Ishikawa (cell line): ENCODE measurements at regions not wholly inside any gene's neighbourhood (a gene's known extent, or its start where the extent isn't known, plus 50 kb on each side); places are given as distances from the start of the nearest gene placed in this dataset.

Source experiments
- CEBPB ChIP-seq: IDR thresholded peaks from 2 replicates; pipeline ENCODE4 v1.6.1; 2012
- CREB1 ChIP-seq: IDR thresholded peaks from 2 replicates; pipeline ENCODE4 v1.6.1; 2012; ENCODE audit warnings: low read depth
- EGR1 ChIP-seq: IDR thresholded peaks from 2 replicates; pipeline ENCODE4 v1.6.1; 2012
- EP300 ChIP-seq: IDR thresholded peaks from 2 replicates; pipeline ENCODE4 v1.6.1; 2012; ENCODE audit warnings: borderline replicate concordance
- FOXM1 ChIP-seq: IDR thresholded peaks from 2 replicates; pipeline ENCODE4 v1.6.1; 2012; ENCODE audit warnings: low read depth, borderline replicate concordance
- MAX ChIP-seq: IDR thresholded peaks from 2 replicates; pipeline ENCODE4 v1.6.1; 2012
- NFIC ChIP-seq: IDR thresholded peaks from 2 replicates; pipeline ENCODE4 v1.6.1; 2012
- RAD21 ChIP-seq: IDR thresholded peaks from 2 replicates; pipeline ENCODE4 v1.6.1; 2012; ENCODE audit warnings: low read depth
- REST ChIP-seq: IDR thresholded peaks from 2 replicates; pipeline ENCODE4 v1.6.1; 2012; ENCODE audit warnings: low read depth, mild to moderate bottlenecking
- TAF1 ChIP-seq: IDR thresholded peaks from 2 replicates; pipeline ENCODE4 v1.6.1; 2012; ENCODE audit warnings: low read depth, mild to moderate bottlenecking
- TCF12 ChIP-seq: IDR thresholded peaks from 2 replicates; pipeline ENCODE4 v1.6.1; 2012; ENCODE audit warnings: low read depth
- TEAD4 ChIP-seq: IDR thresholded peaks from 2 replicates; pipeline ENCODE4 v1.6.1; 2012
- USF1 ChIP-seq: IDR thresholded peaks from 2 replicates; pipeline ENCODE4 v1.6.1; 2012
- YY1 ChIP-seq: IDR thresholded peaks from 2 replicates; pipeline ENCODE4 v1.6.1; 2012; ENCODE audit warnings: low read depth
- ZBTB7A ChIP-seq: IDR thresholded peaks from 2 replicates; pipeline ENCODE4 v1.6.1; 2012; ENCODE audit warnings: low read depth

GRCh38 chr1:222326710-222327036, 221.2 kb downstream of the HHIPL2 start:
- TF ChIP-seq YY1 = no peak
- TF ChIP-seq FOXM1 = no peak
- no peak for TF ChIP-seq ZBTB7A
- TF ChIP-seq NFIC = no peak
- TF ChIP-seq CEBPB = no peak
- TF ChIP-seq EGR1 = no peak
- TF ChIP-seq USF1 = no peak
- TF ChIP-seq RAD21 = no peak
- TF ChIP-seq MAX = no peak
- TF ChIP-seq TCF12 = no peak
- no peak for TF ChIP-seq CREB1
- TF ChIP-seq REST = no peak
- TF ChIP-seq TAF1 = no peak
- no peak for TF ChIP-seq TEAD4
- no peak for TF ChIP-seq EP300

- TF ChIP-seq CREB1 (no peak), USF1 (no peak), NFIC (no peak), YY1 (no peak), MAX (no peak), CEBPB (no peak), EGR1 (no peak), REST (no peak), ZBTB7A (no peak), EP300 (no peak), TEAD4 (no peak), TAF1 (no peak), FOXM1 (no peak), TCF12 (no peak), RAD21 (no peak)
These were observed 221.7 kb downstream of the HHIPL2 start for GRCh38 chr1:222326006-222326709.

- TF ChIP-seq USF1 (no peak), ZBTB7A (no peak), FOXM1 (no peak), CREB1 (no peak), MAX (no peak), YY1 (no peak), NFIC (no peak), TEAD4 (no peak), EP300 (no peak), TAF1 (no peak), RAD21 (no peak), REST (no peak), CEBPB (no peak), TCF12 (no peak)
These were observed 222.4 kb downstream of the HHIPL2 start for GRCh38 chr1:222325506-222325905.

- TF ChIP-seq REST (no peak), TAF1 (no peak), RAD21 (no peak), USF1 (no peak), CEBPB (no peak), ZBTB7A (no peak), EP300 (no peak), FOXM1 (no peak), TEAD4 (no peak), CREB1 (no peak), EGR1 (no peak), MAX (no peak), NFIC (no peak), TCF12 (no peak), YY1 (no peak)
These were observed 233.1 kb downstream of the HHIPL2 start for GRCh38 chr1:222314839-222315238.
